ENCODE measurements at regions not wholly inside any gene's neighbourhood (a gene's known extent, or its start where the extent isn't known, plus 50 kb on each side); places are given as distances from the start of the nearest gene placed in this dataset.

GRCh38 chr2:2910259-2910658 is 467.4 kb downstream of the EIPR1 start:
- TF ChIP-seq CTCF (conservative IDR thresholded peaks at IDR 0.05; ENCODE audit: low read length) (no peak), EZH2phosphoT487 (IDR thresholded peaks at IDR 0.05; ENCODE audit: borderline replicate concordance, low read depth, low read length) (no peak)
